ENCODE measurements at regions not wholly inside any gene's neighbourhood (a gene's known extent, or its start where the extent isn't known, plus 50 kb on each side); places are given as distances from the start of the nearest gene placed in this dataset.

DNA sequence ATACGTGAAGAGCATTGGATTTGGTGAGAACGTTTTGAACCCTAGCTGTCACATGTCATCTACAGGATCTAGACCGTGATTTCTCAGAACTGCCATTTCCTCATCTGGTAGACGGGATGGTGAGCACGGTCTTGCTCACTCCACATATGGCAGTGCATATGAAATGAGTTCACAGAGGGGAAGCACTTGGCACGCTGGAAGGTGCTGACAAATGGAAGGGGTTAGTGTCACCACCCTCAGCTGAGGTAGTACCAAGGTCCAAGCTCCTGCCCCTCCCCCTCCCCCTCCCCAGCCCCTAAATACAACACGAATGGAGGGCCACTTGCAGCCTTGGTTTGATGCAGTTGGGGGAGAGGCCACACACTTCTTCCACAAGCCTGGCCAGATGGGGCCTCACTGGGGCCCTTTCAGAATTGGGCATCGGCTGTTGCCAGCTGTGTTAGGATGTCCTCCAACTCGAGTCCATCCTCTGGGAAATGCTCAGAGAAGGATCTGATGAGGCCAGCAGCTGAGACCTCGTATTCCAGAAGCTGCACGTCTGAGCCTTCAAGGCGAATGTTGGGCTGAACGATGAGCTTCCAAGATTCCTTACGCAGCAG lies 322.4 kb downstream of the ANXA1 start:
- Mint-ChIP-seq H3K4me1 (no peaks in the 10 kb centered on the region), H3K9me3 (peaks cover 3% of the 10 kb centered on the region; the same call in 1 of the 3 replicates), H3K27me3 (ENCODE audit: insufficient read depth, low read depth, poor library complexity) (peaks cover 2% of the 10 kb centered on the region), H3K36me3 (ENCODE audit: low read depth) (no peaks in the 10 kb centered on the region), H3K4me3 (no peak overlapping the region), H3K27ac (no peak overlapping the region)
- ATAC-seq (no peak), DNase-seq (ENCODE audit: low spot score) (no peak)
- no peaks in the 10 kb centered on the region for H4K20me1 ChIP-seq (replicated peaks; ENCODE audit: insufficient read depth)
- H2AFZ ChIP-seq = no peak overlapping the region
- no peaks in the 10 kb centered on the region for H3K27me3 ChIP-seq (ENCODE audit: insufficient read depth)
- peaks cover 5% of the 10 kb centered on the region; the same call in 1 of the 2 replicates for H3K9me2 ChIP-seq (ENCODE audit: insufficient read depth)
- no peak overlapping the region for H3K4me3 ChIP-seq
- no peak overlapping the region for H3K27ac ChIP-seq (ENCODE audit: low read depth)
- H3K79me2 ChIP-seq (replicated peaks; ENCODE audit: insufficient read depth) = no peaks in the 10 kb centered on the region
- TF ChIP-seq NANOG (IDR thresholded peaks at IDR 0.05; ENCODE audit: borderline replicate concordance) (no peak), JUNB (IDR thresholded peaks at IDR 0.05; ENCODE audit: unreplicated experiment) (no peak), CREB1 (CRISPR knock-in tag; IDR thresholded peaks at IDR 0.05; ENCODE audit: low read depth) (no peak), ZNF331 (CRISPR knock-in tag; IDR thresholded peaks at IDR 0.05; ENCODE audit: low read depth) (no peak), EZH2phosphoT487 (IDR thresholded peaks at IDR 0.05; ENCODE audit: unreplicated experiment) (no peak), CTCF (conservative IDR thresholded peaks at IDR 0.05; ENCODE audit: low read depth in 2 of 2) (no peak), POLR2AphosphoS5 (IDR thresholded peaks at IDR 0.05; ENCODE audit: low read depth) (no peak), STAT1 (IDR thresholded peaks at IDR 0.05; ENCODE audit: unreplicated experiment) (no peak), ZNF462 (CRISPR knock-in tag; IDR thresholded peaks at IDR 0.05) (no peak), ZNF114 (CRISPR knock-in tag; IDR thresholded peaks at IDR 0.05) (no peak), EZH2 (IDR thresholded peaks at IDR 0.05; ENCODE audit: low read depth, unreplicated experiment) (no peak)
- TF ChIP-seq, protein P1, sequence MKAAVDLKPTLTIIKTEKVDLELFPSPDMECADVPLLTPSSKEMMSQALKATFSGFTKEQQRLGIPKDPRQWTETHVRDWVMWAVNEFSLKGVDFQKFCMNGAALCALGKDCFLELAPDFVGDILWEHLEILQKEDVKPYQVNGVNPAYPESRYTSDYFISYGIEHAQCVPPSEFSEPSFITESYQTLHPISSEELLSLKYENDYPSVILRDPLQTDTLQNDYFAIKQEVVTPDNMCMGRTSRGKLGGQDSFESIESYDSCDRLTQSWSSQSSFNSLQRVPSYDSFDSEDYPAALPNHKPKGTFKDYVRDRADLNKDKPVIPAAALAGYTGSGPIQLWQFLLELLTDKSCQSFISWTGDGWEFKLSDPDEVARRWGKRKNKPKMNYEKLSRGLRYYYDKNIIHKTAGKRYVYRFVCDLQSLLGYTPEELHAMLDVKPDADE (IDR thresholded peaks at IDR 0.05) = no peak
- TF ChIP-seq, protein P2, sequence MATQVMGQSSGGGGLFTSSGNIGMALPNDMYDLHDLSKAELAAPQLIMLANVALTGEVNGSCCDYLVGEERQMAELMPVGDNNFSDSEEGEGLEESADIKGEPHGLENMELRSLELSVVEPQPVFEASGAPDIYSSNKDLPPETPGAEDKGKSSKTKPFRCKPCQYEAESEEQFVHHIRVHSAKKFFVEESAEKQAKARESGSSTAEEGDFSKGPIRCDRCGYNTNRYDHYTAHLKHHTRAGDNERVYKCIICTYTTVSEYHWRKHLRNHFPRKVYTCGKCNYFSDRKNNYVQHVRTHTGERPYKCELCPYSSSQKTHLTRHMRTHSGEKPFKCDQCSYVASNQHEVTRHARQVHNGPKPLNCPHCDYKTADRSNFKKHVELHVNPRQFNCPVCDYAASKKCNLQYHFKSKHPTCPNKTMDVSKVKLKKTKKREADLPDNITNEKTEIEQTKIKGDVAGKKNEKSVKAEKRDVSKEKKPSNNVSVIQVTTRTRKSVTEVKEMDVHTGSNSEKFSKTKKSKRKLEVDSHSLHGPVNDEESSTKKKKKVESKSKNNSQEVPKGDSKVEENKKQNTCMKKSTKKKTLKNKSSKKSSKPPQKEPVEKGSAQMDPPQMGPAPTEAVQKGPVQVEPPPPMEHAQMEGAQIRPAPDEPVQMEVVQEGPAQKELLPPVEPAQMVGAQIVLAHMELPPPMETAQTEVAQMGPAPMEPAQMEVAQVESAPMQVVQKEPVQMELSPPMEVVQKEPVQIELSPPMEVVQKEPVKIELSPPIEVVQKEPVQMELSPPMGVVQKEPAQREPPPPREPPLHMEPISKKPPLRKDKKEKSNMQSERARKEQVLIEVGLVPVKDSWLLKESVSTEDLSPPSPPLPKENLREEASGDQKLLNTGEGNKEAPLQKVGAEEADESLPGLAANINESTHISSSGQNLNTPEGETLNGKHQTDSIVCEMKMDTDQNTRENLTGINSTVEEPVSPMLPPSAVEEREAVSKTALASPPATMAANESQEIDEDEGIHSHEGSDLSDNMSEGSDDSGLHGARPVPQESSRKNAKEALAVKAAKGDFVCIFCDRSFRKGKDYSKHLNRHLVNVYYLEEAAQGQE (IDR thresholded peaks at IDR 0.05; ENCODE audit: unreplicated experiment) = no peak
- H3K36me3 ChIP-seq (ENCODE audit: insufficient read depth) = no peaks in the 10 kb centered on the region
- H3K4me1 ChIP-seq (ENCODE audit: insufficient read depth) = no peaks in the 10 kb centered on the region
- H3F3A ChIP-seq (replicated peaks; ENCODE audit: low read depth) = no peaks in the 10 kb centered on the region
- H3K4me2 ChIP-seq = no peak overlapping the region
